ENCODE measurements at regions not wholly inside any gene's neighbourhood (a gene's known extent, or its start where the extent isn't known, plus 50 kb on each side); places are given as distances from the start of the nearest gene placed in this dataset.

DNA sequence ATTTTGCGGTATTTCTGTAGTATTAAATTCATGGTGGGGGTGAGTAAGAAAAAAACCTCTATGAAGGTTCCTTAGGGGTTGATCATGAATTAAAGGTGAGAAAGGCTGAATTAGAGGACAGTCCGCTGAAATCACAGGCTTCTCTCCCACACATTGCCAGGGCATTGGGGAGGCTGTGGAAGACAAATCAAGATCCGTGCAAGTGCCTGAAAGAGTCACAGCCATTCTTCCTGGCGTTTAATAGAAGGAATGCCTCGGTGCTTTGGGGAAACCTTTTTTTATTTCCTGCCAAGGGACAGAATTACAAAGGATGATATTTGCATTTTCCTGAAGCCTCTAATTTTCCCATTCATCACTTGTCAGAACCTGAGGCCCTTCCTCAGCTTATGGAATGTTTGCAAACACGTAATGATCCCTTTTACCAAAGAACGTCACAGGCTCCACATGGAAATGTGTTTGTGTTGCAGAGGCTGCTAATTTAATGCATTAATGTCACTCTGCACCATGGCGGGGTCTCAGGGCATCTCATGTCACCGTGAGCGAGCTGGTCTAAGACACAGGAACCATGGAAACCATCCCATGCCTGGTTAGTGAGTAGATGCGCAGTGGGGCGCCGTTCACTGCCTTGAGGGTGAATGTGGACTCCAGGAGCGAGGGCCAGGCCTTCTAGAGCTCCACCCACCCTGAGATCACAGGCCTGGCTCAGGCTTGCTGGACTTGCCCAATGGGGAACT, 185.9 kb upstream of the SULF2 start:
- no peak for DNase-seq

- DNase-seq: no peak
Measured at GRCh38 chr20:47970282-47970903, 185.1 kb upstream of the SULF2 start.

- no peak for DNase-seq
Measured at GRCh38 chr20:47969426-47969825, 184.1 kb upstream of the SULF2 start.

GRCh38 chr20:47968541-47969310, 183.4 kb upstream of the SULF2 start:
- DNase-seq: no peak

DNA sequence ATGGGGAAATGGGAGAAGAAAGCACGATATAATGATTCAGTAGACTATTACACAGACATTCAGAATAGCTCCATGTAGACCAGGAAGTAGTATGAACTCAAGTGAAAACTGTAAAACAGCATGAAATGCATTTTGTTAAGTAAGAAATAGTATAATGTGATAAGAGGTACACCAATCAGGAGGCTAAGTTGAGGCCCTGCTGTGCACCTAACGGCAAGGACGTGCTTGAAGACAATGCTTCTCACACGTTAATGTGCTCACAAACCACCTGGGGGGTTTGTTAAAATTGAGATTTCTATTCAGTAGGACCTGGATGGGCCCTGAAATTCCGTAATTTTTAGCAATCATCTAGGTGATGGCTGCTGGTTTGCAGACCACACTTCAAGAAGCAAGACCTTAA, 178.9 kb upstream of the SULF2 start:
- DNase-seq: no peak

DNA sequence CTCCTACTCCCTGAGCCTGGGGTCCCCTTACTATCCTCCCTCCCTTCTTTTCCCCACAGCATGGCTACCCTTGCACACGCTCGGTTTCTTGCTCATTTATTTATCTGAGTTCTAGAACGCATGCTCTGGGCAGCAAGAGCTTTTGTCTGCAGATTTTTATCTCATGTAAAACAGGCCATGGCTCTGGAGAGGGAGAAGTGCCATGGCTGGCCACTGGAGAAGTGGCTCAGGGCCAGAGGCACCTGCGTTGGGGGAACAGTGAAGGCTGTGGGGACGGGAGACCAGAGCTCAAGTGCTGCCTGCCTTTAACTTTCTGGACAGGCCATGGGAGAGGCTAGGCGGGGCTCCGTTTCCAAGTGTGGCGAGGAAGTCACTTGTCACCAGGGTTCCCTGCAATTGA, 177.7 kb upstream of the SULF2 start:
- no peak for DNase-seq

GRCh38 chr20:47962286-47962963, 177.1 kb upstream of the SULF2 start:
- no peak for DNase-seq

- DNase-seq: no peak
Measured at GRCh38 chr20:47960769-47961541, 175.7 kb upstream of the SULF2 start.

- no peak for DNase-seq
Measured at GRCh38 chr20:47960277-47960676, 175.0 kb upstream of the SULF2 start.

- peak; percentile 91 for DNase-seq
Measured at GRCh38 chr20:47957989-47958801, 172.9 kb upstream of the SULF2 start.

DNA sequence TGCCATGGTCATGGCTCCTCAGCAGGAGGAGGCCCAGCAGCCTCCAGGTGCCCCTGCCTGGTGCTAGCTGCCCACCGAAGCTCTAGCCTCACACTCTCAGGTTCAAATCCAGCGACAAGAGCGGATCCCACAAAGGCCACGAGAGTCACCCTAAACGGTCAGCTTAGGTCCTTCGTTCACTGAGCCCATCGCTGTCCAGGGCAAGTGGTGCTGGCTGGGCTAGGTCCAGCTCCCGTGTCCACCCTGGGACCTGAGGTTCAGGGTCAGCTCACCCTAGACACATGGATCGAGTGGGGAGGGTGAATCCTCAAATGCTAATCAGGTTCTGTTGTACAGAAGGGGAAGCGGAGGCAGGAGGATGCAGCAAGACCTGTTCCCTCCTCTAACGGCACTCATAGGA, 171.9 kb upstream of the SULF2 start:
- no peak for DNase-seq

DNA sequence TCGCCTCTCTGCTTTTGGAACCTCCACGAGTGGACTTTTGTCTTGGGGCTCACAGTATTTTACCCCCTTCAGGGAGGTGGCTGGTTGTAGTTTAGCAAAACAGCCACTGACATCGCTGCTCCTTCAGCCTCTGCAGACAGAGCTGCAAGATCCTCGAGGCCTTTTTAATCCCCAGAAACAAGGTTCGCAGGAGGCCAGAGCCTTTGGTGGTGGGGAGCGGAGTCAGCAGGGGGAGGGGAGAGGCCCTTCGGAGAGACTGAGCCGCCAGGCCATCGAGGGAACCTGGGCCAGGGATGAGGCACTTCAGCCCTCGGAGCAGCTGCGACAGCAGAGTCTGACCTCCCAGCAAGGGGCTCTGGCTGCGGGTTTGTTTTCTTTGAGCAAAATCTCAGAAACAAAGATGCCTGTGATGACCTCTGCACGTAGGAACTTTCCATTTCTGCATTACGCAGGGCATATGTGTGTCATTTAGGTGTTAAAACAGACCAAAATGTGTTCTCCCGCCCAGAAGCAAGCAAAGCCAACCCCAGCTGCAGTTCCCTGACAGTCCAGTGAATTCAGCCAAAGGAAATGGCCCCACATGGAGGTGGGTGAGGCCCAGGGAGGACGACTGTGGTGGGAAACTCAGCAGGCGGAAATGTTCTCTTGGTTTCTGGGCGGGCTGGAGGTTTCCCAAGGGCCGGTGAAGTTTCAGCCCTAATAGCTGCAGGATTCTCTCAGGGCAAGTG, 171.2 kb upstream of the SULF2 start:
- no peak for DNase-seq

GRCh38 chr20:47953471-47953870, 168.2 kb upstream of the SULF2 start:
- DNase-seq: no peak

DNA sequence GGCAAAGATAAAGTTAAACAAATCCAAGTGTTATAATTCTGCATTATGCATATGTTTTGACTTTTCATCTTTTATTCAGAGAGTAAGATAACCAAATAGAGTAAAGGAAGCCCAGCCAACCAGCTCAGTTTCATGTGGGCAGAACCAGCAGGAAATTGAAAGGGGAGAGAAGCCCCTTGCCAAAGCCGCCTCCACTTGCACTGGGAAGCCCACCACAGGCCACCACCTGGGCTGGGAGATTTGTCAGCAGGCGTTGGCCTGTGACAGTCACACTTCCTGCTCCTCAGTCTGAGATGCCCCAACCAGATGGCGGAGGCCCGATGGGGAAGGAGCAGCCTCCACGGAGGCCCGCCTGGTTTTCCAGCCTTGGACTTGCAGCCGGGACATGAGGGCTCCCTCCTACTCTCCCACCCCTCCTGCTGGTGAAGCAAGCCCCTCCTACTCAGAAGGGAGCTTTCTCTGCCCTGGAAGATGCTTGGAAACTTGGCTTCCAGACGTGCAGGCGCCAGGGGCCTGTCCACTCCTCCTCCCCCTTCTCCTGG, 166.8 kb upstream of the SULF2 start:
- no peak for DNase-seq

DNA sequence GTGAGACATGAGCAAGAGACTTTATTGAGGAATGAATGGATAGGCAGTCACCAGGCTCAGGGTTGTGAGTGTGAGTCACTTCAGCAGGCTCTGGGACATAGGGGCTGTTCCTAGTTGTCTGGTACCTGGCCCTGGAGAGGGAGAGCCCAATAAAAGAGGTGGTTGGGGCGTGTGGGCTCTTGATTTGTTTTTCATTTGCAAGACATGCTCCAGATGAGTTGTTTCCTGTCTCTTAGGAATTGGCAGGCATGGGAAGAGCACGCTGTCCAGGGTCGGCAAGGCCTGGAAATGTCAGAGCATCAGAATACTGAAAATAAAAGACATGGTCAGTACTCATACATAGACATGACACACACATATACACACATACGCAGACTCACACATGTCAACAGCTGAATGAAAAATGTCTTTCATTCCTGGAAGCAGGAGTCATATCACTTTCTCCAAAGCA, 166.3 kb upstream of the SULF2 start:
- no peak for DNase-seq

- DNase-seq: no peak
Measured at GRCh38 chr20:47950913-47951283, 165.6 kb upstream of the SULF2 start.

GRCh38 chr20:47950124-47950912, 165.0 kb upstream of the SULF2 start:
- DNase-seq: peak; percentile 2

DNA sequence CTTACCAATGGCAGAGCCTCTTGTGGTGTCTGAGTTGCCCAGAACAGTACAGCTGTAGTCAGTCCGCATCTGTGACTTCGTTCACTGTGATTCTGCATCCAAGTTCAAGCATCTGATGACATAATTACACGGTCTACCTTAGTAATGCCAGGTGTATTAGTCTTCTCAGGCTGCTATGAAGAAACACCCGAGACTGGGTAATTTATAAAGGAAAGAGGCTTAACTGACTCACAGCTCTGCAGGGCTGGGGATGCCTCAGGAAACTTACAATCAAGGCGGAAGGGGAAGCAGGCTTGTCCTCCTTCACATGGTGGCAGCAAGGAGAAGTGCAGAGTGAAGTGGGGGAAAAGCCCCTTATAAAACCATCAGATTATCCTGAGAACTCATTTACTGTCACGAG, 163.9 kb upstream of the SULF2 start:
- DNase-seq: no peak

- DNase-seq: no peak
Measured at GRCh38 chr20:47944682-47945081, 159.4 kb upstream of the SULF2 start.

- no peak for DNase-seq
Measured at GRCh38 chr20:47941869-47942268, 156.6 kb upstream of the SULF2 start.

All from NCI-H1694 treated with DMSO at 0.1 percent for 48 hours (cell line).